DND-41 (cell line): ENCODE measurements at regions not wholly inside any gene's neighbourhood (a gene's known extent, or its start where the extent isn't known, plus 50 kb on each side); places are given as distances from the start of the nearest gene placed in this dataset.

Experiments used
- ATAC-seq: fragments of 200-7000 bp; cut with Tn5 transposase; 3 replicates; pipeline ENCODE4 v1.9.1; 2021; ENCODE audit warnings: low read depth; ENCODE audit not compliant: insufficient read depth
- DNase-seq: peaks from one replicate; pipeline ENCODE4 v3.0.0-alpha.2; 2020
- H2AFZ ChIP-seq: 2 replicates; pipeline ENCODE4 v1.6.0; 2012; ENCODE audit warnings: low read depth, low read length
- H3K27ac ChIP-seq: 2 replicates; pipeline ENCODE4 v1.5.1; 2012; ENCODE audit warnings: low read length, inconsistent platforms
- H3K27me3 ChIP-seq: fragments of 200-600 bp; sonication (generic); 2 replicates; pipeline ENCODE4 v1.6.0; 2012; ENCODE audit warnings: low read length, mild to moderate bottlenecking, inconsistent platforms; ENCODE audit not compliant: insufficient read depth, poor library complexity
- H3K36me3 ChIP-seq: 2 replicates; pipeline ENCODE4 v1.5.1; 2012; ENCODE audit warnings: low read length, inconsistent platforms; ENCODE audit not compliant: insufficient read depth
- H3K4me1 ChIP-seq: 2 replicates; pipeline ENCODE4 v1.5.1; 2012; ENCODE audit warnings: mild to moderate bottlenecking, low read length; ENCODE audit not compliant: insufficient read depth
- H3K4me2 ChIP-seq: 2 replicates; pipeline ENCODE4 v1.6.0; 2012; ENCODE audit warnings: mild to moderate bottlenecking, moderate library complexity, low read length, inconsistent platforms; ENCODE audit not compliant: insufficient read depth
- H3K4me3 ChIP-seq, 2 experiments: fragments of 200-600 bp in 1 of 2; shearing (Covaris generic) in 1 of 2; 2 replicates each; pipeline ENCODE4 v1.5.1; 2012 to 2016; ENCODE audit warnings: inconsistent platforms in 2 of 2, low read length in 2 of 2, mild to moderate bottlenecking in 2 of 2, low read depth in 1 of 2, moderate library complexity in 1 of 2
- H3K79me2 ChIP-seq: 2 replicates; pipeline ENCODE4 v1.6.0; 2012; ENCODE audit warnings: low read length, inconsistent platforms; ENCODE audit not compliant: insufficient read depth
- H3K9ac ChIP-seq: 2 replicates; pipeline ENCODE4 v1.6.0; 2012; ENCODE audit warnings: low read depth, mild to moderate bottlenecking, inconsistent platforms, low read length, moderate library complexity
- H3K9me3 ChIP-seq: 2 replicates; pipeline ENCODE4 v1.5.1; 2012; ENCODE audit warnings: low read length, moderate library complexity, mild to moderate bottlenecking, inconsistent platforms; ENCODE audit not compliant: insufficient read depth, severe bottlenecking
- H4K20me1 ChIP-seq: 2 replicates; pipeline ENCODE4 v1.6.0; 2012; ENCODE audit warnings: low read length; ENCODE audit not compliant: insufficient read depth
- EZH2 ChIP-seq: IDR thresholded peaks from 3 replicates; pipeline ENCODE4 v1.6.1; 2012; ENCODE audit warnings: borderline replicate concordance, low read depth, mild to moderate bottlenecking, moderate library complexity, low read length, inconsistent platforms; ENCODE audit not compliant: severe bottlenecking
- TF ChIP-seq, protein P1 (sequence below): IDR thresholded peaks from 2 replicates; pipeline ENCODE4 v1.5.1; 2012; ENCODE audit warnings: borderline replicate concordance, low read length, moderate library complexity, mild to moderate bottlenecking; ENCODE audit not compliant: poor library complexity, severe bottlenecking; ENCODE audit errors: extremely low read depth

GRCh38 chr5:87885758-87886157 is 382.9 kb downstream of the TMEM161B start:
- H3K27ac ChIP-seq = no peak overlapping the region
- H3K79me2 ChIP-seq = no peaks in the 10 kb centered on the region
- DNase-seq = no peak
- H4K20me1 ChIP-seq = no peaks in the 10 kb centered on the region
- no peaks in the 10 kb centered on the region for H3K9me3 ChIP-seq
- no peak overlapping the region for H3K9ac ChIP-seq
- H3K36me3 ChIP-seq = no peaks in the 10 kb centered on the region
- no peak overlapping the region for H2AFZ ChIP-seq
- no peak overlapping the region for H3K4me3 ChIP-seq
- H3K4me2 ChIP-seq = no peak overlapping the region
- TF ChIP-seq, protein P1, sequence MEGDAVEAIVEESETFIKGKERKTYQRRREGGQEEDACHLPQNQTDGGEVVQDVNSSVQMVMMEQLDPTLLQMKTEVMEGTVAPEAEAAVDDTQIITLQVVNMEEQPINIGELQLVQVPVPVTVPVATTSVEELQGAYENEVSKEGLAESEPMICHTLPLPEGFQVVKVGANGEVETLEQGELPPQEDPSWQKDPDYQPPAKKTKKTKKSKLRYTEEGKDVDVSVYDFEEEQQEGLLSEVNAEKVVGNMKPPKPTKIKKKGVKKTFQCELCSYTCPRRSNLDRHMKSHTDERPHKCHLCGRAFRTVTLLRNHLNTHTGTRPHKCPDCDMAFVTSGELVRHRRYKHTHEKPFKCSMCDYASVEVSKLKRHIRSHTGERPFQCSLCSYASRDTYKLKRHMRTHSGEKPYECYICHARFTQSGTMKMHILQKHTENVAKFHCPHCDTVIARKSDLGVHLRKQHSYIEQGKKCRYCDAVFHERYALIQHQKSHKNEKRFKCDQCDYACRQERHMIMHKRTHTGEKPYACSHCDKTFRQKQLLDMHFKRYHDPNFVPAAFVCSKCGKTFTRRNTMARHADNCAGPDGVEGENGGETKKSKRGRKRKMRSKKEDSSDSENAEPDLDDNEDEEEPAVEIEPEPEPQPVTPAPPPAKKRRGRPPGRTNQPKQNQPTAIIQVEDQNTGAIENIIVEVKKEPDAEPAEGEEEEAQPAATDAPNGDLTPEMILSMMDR = no peak
- no peak for TF ChIP-seq EZH2
- no peaks in the 10 kb centered on the region for H3K4me1 ChIP-seq
- no peak for ATAC-seq
- no peaks in the 10 kb centered on the region for H3K27me3 ChIP-seq

DNA sequence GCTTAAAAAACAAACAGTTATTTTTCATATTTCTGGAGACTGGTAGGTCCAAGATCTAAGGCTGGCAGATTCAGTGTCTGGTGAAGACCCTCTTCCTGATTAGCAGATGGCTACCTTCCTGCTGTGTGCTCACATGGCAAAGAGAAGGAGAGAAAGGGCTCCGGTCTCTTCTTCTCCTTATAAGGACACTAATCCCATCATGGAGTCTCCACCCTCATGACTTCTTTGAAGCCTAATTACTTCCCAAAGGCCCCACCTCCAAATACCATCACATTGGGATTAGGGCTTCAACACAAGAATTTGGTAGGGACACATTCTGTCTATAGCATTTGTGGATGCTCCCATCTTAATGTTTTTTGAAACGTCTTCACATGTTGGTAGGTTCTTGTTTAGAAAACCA is 391.1 kb downstream of the TMEM161B start:
- Histone ChIP-seq H3K79me2 (no peaks in the 10 kb centered on the region), H3K36me3 (no peaks in the 10 kb centered on the region), H2AFZ (no peak overlapping the region), H3K4me1 (no peaks in the 10 kb centered on the region), H3K9me3 (no peaks in the 10 kb centered on the region), H3K27me3 (no peaks in the 10 kb centered on the region), H4K20me1 (no peaks in the 10 kb centered on the region), H3K4me3 (no peak overlapping the region), H3K27ac (no peak overlapping the region), H3K9ac (no peak overlapping the region), H3K4me2 (no peak overlapping the region)
- ATAC-seq (no peak), DNase-seq (no peak)
- TF ChIP-seq, protein P1 = no peak
- TF ChIP-seq EZH2 = no peak

GRCh38 chr5:87877023-87877422 is 391.6 kb downstream of the TMEM161B start:
- Histone ChIP-seq H3K4me3 (no peak overlapping the region), H3K4me2 (no peak overlapping the region), H3K79me2 (no peaks in the 10 kb centered on the region), H3K4me1 (no peaks in the 10 kb centered on the region), H3K27me3 (no peaks in the 10 kb centered on the region), H2AFZ (no peak overlapping the region), H3K9ac (no peak overlapping the region), H3K27ac (no peak overlapping the region), H4K20me1 (no peaks in the 10 kb centered on the region), H3K9me3 (no peaks in the 10 kb centered on the region), H3K36me3 (no peaks in the 10 kb centered on the region)
- TF ChIP-seq EZH2 = no peak
- TF ChIP-seq, protein P1 = no peak
- ATAC-seq (no peak), DNase-seq (no peak)

DNA sequence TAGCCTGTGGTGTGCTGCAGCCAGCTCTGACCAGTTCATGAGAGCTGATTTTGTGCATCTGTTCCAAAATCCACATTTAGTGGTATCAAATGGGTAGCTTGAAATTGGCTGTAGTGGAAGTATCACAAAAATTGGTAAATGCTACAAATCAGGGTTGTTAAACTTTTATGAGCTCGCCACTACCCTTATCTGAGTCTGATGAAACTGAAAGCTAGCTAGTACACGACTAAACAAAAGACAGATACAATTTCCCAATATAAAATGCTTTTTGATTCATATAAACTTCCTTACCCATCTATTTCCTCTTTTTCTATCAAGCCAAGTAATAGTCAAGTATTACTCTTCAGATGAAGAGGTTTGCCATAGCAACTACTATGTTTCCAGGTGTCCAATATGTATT is 392.0 kb downstream of the TMEM161B start:
- Histone ChIP-seq H3K9me3 (no peaks in the 10 kb centered on the region), H3K36me3 (no peaks in the 10 kb centered on the region), H3K4me2 (no peak overlapping the region), H4K20me1 (no peaks in the 10 kb centered on the region), H3K79me2 (no peaks in the 10 kb centered on the region), H3K27me3 (no peaks in the 10 kb centered on the region), H3K27ac (no peak overlapping the region), H2AFZ (no peak overlapping the region), H3K4me1 (no peaks in the 10 kb centered on the region), H3K4me3 (no peak overlapping the region), H3K9ac (no peak overlapping the region)
- no peak for ATAC-seq
- DNase-seq = no peak
- TF ChIP-seq EZH2 = no peak
- TF ChIP-seq, protein P1 = no peak
